GM12864 (cell line): ENCODE measurements at regions not wholly inside any gene's neighbourhood (a gene's known extent, or its start where the extent isn't known, plus 50 kb on each side); places are given as distances from the start of the nearest gene placed in this dataset.
"Not testable (repeated sequence)": the region's sequence is repeated elsewhere in the genome, so short reads cannot be mapped to it uniquely, and the experiment has no call there.

Experiments used
- DNase-seq: peaks from one replicate; pipeline ENCODE4 v3.0.0-alpha.2; 2011; ENCODE audit warnings: low read depth
- H3K4me3 ChIP-seq: 2 replicates; pipeline ENCODE4 v1.5.1; 2011; ENCODE audit warnings: mild to moderate bottlenecking, low read depth, low read length, control low read depth
- CTCF ChIP-seq: IDR thresholded peaks from 2 replicates; pipeline ENCODE4 v1.5.1; 2011; ENCODE audit warnings: low read depth, mild to moderate bottlenecking, moderate library complexity, low read length, control low read depth, inconsistent platforms; ENCODE audit errors: missing control alignments

- no peak for DNase-seq
- no peak for TF ChIP-seq CTCF
- no peak overlapping the region for H3K4me3 ChIP-seq
Observed at GRCh38 chr21:18548249-18548648, 144.7 kb upstream of the TMPRSS15 start.

DNA sequence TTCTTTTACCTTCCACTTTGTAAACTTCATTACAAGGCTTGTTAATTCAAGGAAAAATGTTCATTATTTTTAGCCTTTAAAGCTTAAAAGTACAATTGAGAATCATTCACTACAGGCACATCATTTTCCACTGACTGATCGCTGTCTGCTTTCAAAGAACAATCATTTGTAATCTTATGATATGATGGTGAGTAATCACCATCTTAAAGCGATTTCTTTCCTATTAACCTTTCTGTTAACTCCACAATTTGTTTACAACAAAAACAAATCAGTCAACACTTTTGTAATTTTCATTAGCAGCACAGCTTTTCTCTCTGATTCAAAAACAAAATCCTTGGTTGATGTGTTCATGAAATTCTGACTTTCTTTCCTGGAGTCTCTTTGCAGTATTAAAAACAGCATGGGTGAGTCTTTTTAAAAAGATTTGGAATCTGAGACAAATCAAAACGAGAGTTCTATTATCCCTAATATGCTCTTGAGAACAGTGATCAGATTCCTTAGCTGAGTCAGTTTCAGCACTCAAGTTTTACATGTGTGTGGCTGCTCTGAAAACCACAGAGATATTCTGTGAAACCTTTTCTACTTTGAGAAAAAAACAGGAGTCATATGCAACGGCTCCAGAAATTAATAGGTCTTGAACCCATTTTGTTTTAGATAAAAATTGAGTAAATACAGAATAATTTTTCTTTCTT lies 145.8 kb upstream of the TMPRSS15 start:
- H3K4me3 ChIP-seq, result no peak overlapping the region
- DNase-seq, result no peak
- no peak for TF ChIP-seq CTCF

DNA sequence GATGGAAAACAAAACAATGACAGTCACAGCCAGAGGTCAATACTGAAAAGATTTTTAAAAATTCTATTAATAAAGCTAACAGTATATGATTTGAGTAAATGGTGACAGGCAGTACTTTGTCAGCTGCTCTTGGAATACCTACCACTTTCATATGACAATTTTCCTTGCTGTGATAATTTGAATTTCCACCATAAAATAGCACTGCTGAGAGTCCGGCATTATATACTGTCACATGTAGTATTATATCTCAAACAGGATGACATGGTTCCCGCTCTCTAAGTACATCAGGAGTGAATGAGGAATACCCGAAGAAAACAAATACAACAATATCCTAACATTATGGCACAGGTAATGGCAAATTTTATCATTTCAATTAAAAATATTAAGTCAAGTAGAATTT lies 146.8 kb upstream of the TMPRSS15 start:
- no peak for DNase-seq
- H3K4me3 ChIP-seq, result no peak overlapping the region
- TF ChIP-seq CTCF, result no peak

DNA sequence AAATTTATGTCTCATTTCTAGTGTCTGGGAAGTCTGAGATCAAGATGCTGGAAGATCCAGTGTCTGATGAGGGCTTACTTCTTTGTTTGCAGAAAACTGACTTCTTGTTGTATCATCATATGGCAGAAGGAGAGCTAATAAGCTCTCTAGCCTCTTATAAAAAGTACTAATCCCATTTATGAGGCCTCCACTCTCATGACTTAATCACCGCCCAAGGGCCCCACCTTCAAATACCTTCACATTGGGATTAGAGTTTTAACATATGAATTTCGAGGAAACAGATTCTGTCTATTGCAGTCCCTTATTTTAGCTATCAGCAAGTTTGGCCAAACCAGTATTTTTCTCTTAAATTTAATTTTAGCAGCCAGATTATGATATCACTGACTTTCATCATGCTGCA lies 150.2 kb upstream of the TMPRSS15 start:
- TF ChIP-seq CTCF, result no peak
- no peak overlapping the region for H3K4me3 ChIP-seq
- no peak for DNase-seq

DNA sequence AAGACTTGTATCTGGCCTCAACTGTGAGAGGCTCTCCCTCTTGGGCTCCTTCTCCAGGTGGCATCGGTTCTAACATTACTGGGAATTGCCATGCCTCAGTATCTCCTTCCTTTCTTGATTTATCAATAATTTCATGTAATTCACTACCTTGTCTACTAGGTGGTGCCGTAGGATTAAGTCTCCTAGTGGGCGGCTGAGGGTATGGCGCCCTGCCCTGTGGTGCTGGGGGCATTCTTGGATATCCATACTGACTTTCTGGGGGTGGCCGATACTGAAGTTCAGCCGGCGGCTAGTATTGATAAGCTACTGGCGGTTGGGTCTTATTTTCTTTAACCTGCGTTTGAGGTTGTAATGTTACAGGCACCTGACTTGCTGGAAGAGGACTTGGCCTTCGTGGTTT lies 164.2 kb upstream of the TMPRSS15 start:
- DNase-seq, H3K4me3 ChIP-seq: not testable (repeated sequence)

GRCh38 chr21:18588001-18588662 lies 184.5 kb upstream of the TMPRSS15 start:
- no peak for TF ChIP-seq CTCF
- DNase-seq, result no peak
- no peak overlapping the region for H3K4me3 ChIP-seq

- TF ChIP-seq CTCF, result no peak
- no peak for DNase-seq
- H3K4me3 ChIP-seq, result no peak overlapping the region
Observed at GRCh38 chr21:18601146-18601545, 197.6 kb upstream of the TMPRSS15 start.
